IPS-18c (cell line): ENCODE measurements at regions not wholly inside any gene's neighbourhood (a gene's known extent, or its start where the extent isn't known, plus 50 kb on each side); places are given as distances from the start of the nearest gene placed in this dataset.
"Not testable (repeated sequence)": the region's sequence is repeated elsewhere in the genome, so short reads cannot be mapped to it uniquely, and the experiment has no call there.

Source experiments
- H3K4me3 ChIP-seq: 2 replicates; pipeline ENCODE4 v1.7.0; 2013; ENCODE audit warnings: low read depth, mild to moderate bottlenecking, low read length, moderate library complexity; ENCODE audit not compliant: insufficient read depth
- H3K9me3 ChIP-seq: one replicate; pipeline ENCODE4 v1.6.1; 2013; ENCODE audit warnings: mild to moderate bottlenecking, low read length, moderate library complexity; ENCODE audit not compliant: control insufficient read depth, insufficient read depth

DNA sequence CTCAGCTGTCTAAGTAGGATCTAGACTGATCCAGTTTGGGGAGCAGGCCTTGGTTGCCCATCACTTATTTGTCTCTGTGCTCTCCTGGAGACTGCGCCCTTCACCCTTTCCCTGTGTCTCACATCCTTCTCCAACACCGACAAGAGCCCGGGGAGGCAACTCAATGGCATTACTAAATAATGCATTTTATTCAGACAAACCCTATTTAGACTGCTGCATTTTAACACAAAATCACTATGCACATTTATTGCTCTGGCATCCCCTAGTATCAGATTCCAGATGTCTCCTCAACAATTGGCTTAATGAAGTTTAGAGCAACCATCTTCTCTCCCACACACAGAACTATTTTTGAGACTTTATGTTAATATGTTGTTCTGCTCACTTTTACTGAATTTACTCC, 436.4 kb upstream of the CHRM3 start:
- no peak overlapping the region for H3K4me3 ChIP-seq
- H3K9me3 ChIP-seq, result no peaks in the 10 kb centered on the region

DNA sequence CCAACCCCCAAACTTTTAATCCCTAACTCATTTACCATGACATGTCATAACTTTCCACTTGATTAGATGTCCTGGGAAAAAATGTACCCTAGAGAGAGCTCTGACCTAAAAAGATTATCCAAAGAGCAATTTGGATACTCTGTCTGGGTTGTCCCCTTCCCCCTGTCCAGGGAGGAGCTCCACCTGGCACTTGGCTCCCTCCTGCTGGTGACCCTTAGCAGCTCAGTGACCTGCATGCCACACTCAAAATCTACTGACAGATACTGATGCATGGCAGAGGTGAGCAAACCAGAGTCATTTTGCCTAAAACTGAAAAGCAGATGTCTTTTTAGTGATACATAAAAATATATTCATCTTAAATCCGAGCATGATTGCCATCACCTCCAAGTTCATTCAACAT, 442.3 kb upstream of the CHRM3 start:
- Histone ChIP-seq H3K4me3 (no peak overlapping the region), H3K9me3 (no peaks in the 10 kb centered on the region)

DNA sequence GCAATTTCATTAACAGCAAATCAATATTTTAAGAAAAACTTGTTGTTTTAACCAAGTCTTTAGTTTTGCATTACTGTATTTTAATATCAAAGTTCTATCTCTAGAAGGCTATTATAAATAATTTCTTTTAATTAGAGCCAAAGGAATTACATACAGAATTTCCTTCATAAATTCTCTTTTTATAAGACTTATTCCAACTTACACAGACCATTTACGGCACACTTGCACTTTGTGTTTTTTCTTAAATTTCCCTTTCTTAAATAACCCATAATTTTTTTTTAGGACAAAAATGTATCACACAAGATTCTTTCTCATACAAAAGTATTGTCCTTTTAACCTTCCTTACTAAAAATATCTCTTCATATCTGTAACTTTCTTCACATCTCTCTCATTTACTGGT, 458.5 kb upstream of the CHRM3 start:
- Histone ChIP-seq H3K9me3 (peaks cover 4% of the 10 kb centered on the region), H3K4me3 (no peak overlapping the region)

DNA sequence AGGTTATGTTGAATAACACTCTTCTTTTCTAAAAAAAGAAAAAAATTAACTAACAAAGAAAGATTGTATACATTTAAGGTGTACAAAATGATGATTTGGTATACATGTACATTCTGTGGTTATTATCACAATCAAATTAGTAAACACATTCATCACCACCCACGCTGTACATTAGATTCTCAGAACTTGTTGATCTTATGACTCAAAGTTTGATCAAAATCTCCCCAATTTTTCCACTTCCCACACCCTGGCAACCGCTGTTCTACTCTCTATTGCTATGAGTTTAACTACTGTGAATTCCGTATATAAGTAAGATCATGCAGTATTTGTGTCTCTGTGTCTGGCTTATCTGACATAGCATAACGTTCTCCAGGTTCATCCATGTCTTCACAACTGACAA, 469.5 kb upstream of the CHRM3 start:
- Histone ChIP-seq H3K9me3 (no peaks in the 10 kb centered on the region), H3K4me3 (no peak overlapping the region)

DNA sequence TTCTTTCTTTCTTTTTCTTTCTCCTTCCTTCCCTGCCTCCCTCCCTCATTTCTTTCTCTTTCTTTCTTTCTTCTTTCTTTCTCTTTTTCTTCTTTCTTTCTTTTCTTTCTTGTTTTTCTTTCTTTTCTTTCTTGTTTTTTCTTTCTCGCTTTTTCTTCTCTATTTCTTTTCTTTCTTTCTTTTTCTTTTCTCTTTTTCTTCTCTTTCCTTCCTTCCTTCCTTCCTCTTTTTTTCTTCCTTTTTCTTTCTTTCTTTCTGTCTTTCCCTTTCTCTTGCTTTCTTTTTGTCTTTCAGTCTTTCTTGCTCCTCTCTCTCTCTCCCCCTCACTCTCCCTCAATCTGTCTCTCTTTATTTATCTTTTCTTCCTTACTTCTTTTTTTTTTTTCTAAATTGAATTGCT, 472.0 kb upstream of the CHRM3 start:
- Histone ChIP-seq H3K9me3 (no peaks in the 10 kb centered on the region), H3K4me3 (no peak overlapping the region)

DNA sequence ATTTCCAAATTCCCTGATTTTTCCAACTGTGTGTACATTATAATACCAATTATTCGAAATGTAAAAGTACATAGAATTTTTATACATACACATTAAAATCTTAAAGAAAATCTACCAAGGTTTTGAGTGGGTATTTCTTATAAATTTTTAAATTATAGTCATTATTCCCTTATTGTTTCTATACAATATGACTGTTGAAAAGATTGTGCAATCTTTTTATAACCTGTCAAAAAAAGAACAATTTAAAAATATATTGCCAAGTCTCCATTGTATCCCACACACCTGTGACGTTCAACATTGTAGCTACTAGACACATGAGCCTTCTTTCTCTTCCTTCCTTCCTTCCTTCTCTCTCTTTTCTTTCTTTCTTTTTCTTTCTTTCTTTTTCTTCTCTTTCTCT, 473.2 kb upstream of the CHRM3 start:
- H3K9me3 ChIP-seq, result no peaks in the 10 kb centered on the region
- no peak overlapping the region for H3K4me3 ChIP-seq

DNA sequence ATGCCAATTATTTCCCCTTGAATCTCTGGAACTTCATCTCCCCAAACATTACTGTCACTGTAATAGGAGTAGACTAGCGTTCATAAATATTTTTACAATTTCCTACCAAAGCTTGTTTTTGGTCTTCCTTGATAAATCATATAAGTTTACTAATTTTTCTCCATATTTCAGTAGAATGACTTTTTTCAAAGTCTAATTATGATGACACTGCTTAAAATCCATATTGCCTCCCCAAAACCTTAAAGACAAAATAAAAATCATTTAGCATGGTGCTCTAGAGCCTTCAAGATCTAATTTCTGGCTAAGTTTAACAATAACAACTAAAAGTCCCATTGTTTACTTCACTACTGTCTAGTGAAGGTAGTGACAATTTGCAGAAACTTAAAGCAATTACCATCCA, 474.2 kb upstream of the CHRM3 start:
- no peak overlapping the region for H3K4me3 ChIP-seq
- no peaks in the 10 kb centered on the region for H3K9me3 ChIP-seq

DNA sequence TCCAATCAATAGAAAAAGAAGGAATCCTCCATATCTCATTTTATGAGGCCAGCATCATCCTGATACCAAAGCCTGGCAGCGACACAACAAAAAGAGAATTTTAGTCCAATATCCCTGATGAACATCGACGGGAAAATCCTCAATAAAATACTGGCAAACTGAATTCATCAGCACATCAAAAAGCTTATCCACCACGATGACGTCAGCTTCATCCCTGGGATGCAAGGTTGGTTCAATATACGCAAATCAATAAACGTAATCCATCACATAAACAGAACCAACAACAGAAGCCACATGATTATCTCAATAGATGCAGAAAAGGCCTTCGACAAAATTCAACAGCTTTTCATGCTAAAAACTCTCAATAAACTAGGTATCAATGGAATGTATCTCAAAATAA, 483.6 kb upstream of the CHRM3 start:
- H3K9me3 ChIP-seq, result not testable (repeated sequence)

DNA sequence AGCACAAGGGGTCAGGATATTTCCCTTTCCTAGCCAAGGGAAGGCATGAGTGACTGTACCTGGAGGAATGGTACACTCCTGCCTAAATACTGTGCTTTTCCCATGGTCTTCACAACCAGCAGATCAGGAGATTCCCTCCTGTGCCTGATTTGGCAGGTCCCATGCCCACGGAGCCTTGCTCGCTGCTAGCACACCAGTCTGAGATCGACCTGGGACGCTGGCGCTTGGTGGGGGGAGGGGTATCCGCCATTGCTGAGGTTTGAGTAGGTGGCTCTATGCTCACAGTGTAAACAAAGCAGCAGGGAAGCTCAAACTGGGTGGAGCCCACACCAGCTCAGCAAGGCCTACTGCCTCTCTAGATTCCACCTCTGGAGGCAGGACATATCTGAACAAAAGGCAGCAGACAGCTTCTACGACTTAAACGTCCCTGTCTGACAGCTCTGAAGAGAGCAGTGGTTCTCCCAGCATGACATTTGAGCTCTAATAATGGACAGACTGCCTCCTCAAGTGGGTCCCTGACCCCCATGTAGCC, 486.0 kb upstream of the CHRM3 start:
- Histone ChIP-seq H3K4me3 (no peak overlapping the region), H3K9me3 (no peaks in the 10 kb centered on the region)

More for the DNA sequence above, 483.6 kb upstream of the CHRM3 start:
- H3K4me3 ChIP-seq, result not testable (repeated sequence)

DNA sequence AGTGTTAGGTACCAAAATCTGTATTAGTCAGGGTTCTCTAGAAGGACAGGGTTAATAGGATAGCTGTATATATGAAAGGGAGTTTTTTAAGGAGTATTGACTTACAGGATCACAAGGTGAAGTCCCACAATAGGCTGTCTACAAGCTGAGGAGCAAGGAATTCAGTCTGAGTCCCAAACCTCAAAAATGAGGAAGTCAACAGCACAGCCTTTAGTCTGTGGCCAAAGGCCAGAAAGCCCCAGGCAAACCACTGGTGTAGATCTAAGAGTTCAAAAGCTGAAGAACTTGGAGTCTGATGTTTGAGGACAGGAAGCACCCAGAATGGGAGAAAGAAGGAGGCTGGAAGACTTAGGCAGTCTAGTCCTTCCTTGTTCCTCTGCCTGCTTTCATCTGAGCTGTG, 487.5 kb upstream of the CHRM3 start:
- Histone ChIP-seq H3K9me3 (no peaks in the 10 kb centered on the region), H3K4me3 (no peak overlapping the region)

DNA sequence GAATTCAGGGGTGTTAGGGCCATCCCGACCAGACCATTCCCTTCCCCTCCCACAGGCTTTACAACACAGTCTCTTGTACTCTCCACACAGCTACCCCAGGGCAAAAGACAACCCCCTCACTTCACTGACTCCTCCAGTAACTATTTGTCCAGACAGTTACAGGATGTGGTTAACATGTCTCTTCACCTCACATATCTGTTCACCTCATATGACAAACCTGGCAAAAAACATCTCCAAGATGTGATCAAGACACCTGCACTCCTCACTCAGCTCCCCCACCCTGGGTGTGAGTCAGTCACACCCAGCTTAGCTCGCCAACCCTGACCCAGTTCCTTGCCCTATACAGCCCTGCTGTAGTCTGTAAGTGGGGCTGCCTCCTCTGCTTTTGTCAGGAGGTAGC, 490.5 kb upstream of the CHRM3 start:
- H3K9me3 ChIP-seq, result no peaks in the 10 kb centered on the region
- H3K4me3 ChIP-seq, result no peak overlapping the region

DNA sequence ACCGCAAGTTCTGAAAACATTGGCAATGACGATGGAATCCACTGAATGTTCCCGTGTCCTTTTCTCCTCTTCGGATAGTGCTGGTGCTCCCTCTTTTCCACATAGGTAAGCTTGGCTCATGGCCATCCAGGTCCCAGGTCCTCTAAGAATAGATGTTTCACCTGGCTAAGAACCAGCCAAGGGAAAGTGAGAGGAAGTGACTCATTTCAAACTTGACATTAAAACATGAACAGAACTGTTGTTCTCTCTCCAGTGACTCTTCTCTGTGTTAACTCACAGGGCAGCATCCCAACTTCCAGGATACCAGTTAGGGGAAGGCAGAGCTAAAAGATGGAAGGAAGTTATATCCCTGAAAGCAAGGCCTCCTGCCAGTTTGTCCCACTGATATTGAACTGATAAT, 493.8 kb upstream of the CHRM3 start:
- Histone ChIP-seq H3K4me3 (no peak overlapping the region), H3K9me3 (no peaks in the 10 kb centered on the region)

DNA sequence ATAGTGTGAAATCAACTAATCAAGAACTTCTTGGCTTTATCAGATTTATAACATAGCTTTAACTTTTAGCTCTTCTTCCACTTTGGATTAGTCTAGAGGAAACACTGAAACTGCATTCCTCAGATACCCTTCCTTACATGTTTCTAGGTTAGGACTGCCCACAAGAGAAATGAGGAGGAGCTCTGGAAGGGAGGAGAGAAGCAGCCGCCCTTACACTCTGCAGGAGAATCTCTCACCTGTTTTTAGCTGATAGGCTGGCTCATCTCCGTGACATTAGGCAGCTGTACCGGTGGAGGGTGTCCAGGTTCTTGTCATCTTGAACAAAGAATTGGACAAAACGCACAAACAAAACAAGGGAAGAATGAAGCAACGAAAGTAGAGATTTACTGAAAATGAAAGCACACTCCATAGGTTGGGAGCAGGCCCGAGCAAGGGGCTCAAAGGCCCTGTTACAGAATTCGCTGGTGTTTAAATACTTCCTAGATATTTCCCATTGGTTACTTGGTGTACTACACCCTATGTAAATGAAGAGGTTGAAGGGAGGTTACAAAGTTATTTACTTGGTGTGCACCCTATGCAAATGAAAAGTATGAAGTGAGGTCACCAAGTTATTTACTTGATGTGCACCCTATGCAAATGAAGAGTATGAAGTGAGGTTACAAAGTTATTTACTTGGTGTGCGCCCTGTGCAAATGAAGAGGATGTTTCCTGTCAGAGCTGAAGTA, 524.9 kb upstream of the CHRM3 start:
- Histone ChIP-seq H3K4me3 (no peak overlapping the region), H3K9me3 (peaks cover 2% of the 10 kb centered on the region)

DNA sequence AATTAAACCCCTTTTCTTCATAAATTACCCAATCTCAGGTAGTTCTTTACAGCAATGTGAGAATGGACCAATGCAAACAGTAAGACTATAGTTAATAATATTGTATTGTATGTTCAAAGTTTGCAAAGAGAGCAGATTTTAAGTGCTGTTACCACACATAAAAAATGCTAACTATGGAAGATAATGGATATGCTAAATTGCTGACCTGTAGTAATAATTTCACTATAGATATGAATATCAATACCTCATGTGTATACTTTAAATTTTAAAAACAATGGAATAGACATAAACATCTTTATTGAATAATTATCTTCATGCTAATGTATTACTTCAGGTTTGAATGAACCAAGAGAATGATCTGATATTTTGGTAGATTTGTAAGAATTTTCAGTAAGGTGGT, 552.4 kb upstream of the CHRM3 start:
- Histone ChIP-seq H3K9me3 (peaks cover 8% of the 10 kb centered on the region), H3K4me3 (no peak overlapping the region)

DNA sequence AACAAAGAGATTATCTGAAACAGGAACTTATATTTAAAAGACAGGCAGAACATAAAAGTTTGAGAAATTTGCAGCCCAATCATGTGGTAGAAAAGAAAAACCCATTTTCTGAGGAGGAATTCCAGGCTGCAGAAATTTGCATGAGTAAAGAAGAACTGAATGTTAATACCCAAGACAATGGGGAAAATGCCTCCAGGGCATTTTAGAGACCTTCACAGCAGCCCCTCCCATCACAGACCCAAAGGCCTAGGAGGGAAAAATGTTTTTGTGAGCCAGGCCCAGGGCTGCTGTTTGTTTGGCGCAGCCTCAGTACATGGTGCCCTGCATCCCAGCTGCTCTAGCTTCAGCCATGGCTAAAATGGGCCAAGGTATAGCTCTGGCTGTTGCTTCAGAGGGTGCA, 554.3 kb upstream of the CHRM3 start:
- Histone ChIP-seq H3K9me3 (peaks cover 8% of the 10 kb centered on the region), H3K4me3 (no peak overlapping the region)

DNA sequence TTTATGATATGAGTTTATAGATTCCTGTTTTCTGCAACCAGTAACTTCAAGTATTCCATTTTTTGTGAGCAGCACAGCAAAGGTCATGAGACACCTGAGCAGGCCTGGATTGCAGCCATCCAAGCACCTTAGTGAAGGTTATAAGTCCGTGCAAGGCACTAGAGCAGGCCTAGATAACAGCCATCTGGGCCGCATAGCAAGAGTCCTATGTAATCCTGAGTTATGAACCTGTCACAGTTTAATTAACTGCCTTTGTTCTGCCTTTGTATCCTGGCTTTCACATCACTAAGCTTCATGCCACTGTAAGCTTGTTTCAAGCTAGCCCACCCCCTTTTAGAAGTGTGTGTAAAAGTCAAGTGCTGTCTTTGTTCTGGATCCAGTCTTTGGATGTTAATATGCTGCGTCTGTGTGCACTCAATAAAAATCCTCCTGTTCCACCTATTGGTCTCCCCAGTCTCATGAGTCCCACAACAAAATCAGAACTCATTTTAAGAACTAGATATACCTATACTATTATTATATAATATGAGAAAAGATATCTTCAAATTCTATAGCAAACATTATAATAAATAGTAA, 556.2 kb upstream of the CHRM3 start:
- H3K4me3 ChIP-seq, result no peak overlapping the region
- peaks cover 8% of the 10 kb centered on the region for H3K9me3 ChIP-seq

DNA sequence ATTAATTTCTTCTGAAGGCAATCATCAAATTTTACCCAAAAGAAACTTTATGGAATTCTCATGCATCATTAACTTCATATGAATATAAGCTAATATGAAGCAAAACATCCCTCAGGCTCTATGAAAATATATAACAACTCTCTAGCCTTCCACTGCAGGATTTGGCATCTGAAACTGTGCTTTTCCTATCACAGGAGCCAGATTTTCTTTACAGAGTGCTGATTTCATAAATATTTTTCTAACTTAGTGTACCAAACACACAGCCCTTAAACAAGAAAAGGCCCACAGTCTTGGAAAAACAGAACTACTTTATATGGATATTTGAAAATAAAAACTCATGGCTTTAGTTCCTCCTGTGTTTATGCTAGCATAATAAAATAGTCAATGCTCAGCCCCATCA, 559.5 kb upstream of the CHRM3 start:
- Histone ChIP-seq H3K9me3 (peaks cover 6% of the 10 kb centered on the region), H3K4me3 (no peak overlapping the region)

DNA sequence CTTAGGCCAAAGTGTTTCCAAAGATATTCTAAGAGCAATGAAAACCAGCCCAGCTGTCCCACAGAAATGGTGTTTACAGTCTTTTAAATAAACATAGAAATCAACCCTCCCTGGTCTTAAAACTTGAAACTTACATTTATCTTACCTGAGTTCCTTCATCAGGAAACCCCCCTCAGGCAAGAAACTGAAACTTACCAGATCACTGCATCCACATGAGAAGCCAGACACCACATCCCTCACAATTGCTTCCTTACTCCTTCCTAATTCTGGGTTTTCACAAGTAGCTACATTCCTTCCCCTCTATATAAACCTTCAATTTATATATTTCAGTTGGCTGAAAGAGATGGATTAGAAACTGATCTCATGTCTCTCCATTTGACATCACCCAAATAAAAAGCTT, 563.0 kb upstream of the CHRM3 start:
- no peak overlapping the region for H3K4me3 ChIP-seq
- H3K9me3 ChIP-seq, result no peaks in the 10 kb centered on the region
